ENCODE measurements at regions not wholly inside any gene's neighbourhood (a gene's known extent, or its start where the extent isn't known, plus 50 kb on each side); places are given as distances from the start of the nearest gene placed in this dataset.

- in situ Hi-C loops (cut with MboI; ENCODE audit: low sequenced_read_pairs) = no loop called here
Measured at GRCh38 chr3:66740260-66740659, 239.4 kb upstream of the LRIG1 start.

- in situ Hi-C loops (cut with MboI; ENCODE audit: low sequenced_read_pairs) = no loop called here
Measured at GRCh38 chr3:66744521-66744920, 243.7 kb upstream of the LRIG1 start.

- in situ Hi-C loops (cut with MboI; ENCODE audit: low sequenced_read_pairs) = no loop called here
Measured at GRCh38 chr3:66744986-66745385, 244.2 kb upstream of the LRIG1 start.

GRCh38 chr3:66747261-66747660 is 246.4 kb upstream of the LRIG1 start:
- in situ Hi-C loops (cut with MboI; ENCODE audit: low sequenced_read_pairs) = no loop called here

GRCh38 chr3:66747696-66748095 is 246.9 kb upstream of the LRIG1 start:
- in situ Hi-C loops (cut with MboI; ENCODE audit: low sequenced_read_pairs) = no loop called here

GRCh38 chr3:66748175-66748876 is 247.5 kb upstream of the LRIG1 start:
- in situ Hi-C loops (cut with MboI; ENCODE audit: low sequenced_read_pairs) = no loop called here

- in situ Hi-C loops (cut with MboI; ENCODE audit: low sequenced_read_pairs) = no loop called here
Measured at GRCh38 chr3:66751842-66752241, 246.3 kb upstream of the KBTBD8 start.

GRCh38 chr3:66753670-66754069 is 244.4 kb upstream of the KBTBD8 start:
- in situ Hi-C loops (cut with MboI; ENCODE audit: low sequenced_read_pairs) = no loop called here

GRCh38 chr3:66754613-66755012 is 243.5 kb upstream of the KBTBD8 start:
- in situ Hi-C loops (cut with MboI; ENCODE audit: low sequenced_read_pairs) = no loop called here

- in situ Hi-C loops (cut with MboI; ENCODE audit: low sequenced_read_pairs) = no loop called here
Measured at GRCh38 chr3:66755924-66756323, 242.2 kb upstream of the KBTBD8 start.

- in situ Hi-C loops (cut with MboI; ENCODE audit: low sequenced_read_pairs) = no loop called here
Measured at GRCh38 chr3:66756468-66757036, 241.6 kb upstream of the KBTBD8 start.

GRCh38 chr3:66761093-66761780 is 236.9 kb upstream of the KBTBD8 start:
- in situ Hi-C loops (cut with MboI; ENCODE audit: low sequenced_read_pairs) = no loop called here

- in situ Hi-C loops (cut with MboI; ENCODE audit: low sequenced_read_pairs) = no loop called here
Measured at GRCh38 chr3:66762916-66763693, 235.0 kb upstream of the KBTBD8 start.

- in situ Hi-C loops (cut with MboI; ENCODE audit: low sequenced_read_pairs) = no loop called here
Measured at GRCh38 chr3:66778107-66778506, 220.0 kb upstream of the KBTBD8 start.

- in situ Hi-C loops (cut with MboI; ENCODE audit: low sequenced_read_pairs) = no loop called here
Measured at GRCh38 chr3:66778777-66779176, 219.3 kb upstream of the KBTBD8 start.

GRCh38 chr3:66785191-66785909 is 212.8 kb upstream of the KBTBD8 start:
- in situ Hi-C loops (cut with MboI; ENCODE audit: low sequenced_read_pairs) = no loop called here

- in situ Hi-C loops (cut with MboI; ENCODE audit: low sequenced_read_pairs) = no loop called here
Measured at GRCh38 chr3:66789580-66790237, 208.4 kb upstream of the KBTBD8 start.

GRCh38 chr3:66792086-66792485 is 206.0 kb upstream of the KBTBD8 start:
- in situ Hi-C loops (cut with MboI; ENCODE audit: low sequenced_read_pairs) = no loop called here

GRCh38 chr3:66795365-66795764 is 202.7 kb upstream of the KBTBD8 start:
- in situ Hi-C loops (cut with MboI; ENCODE audit: low sequenced_read_pairs) = no loop called here

GRCh38 chr3:66796343-66796742 is 201.8 kb upstream of the KBTBD8 start:
- in situ Hi-C loops (cut with MboI; ENCODE audit: low sequenced_read_pairs) = no loop called here

Measured in HL-60/S4 treated with retinoic acid at 250 ng/mL for 4 days and 3 days (cell line).